WTC11 (cell line): ENCODE measurements at regions not wholly inside any gene's neighbourhood (a gene's known extent, or its start where the extent isn't known, plus 50 kb on each side); places are given as distances from the start of the nearest gene placed in this dataset.

Experiments
- ATAC-seq: fragments of 200-7000 bp; cut with Tn5 transposase; 2 replicates; pipeline ENCODE4 v1.10.0; 2021; ENCODE audit warnings: mild to moderate bottlenecking, moderate library complexity
- CTCF ChIA-PET: fragments of 300-600 bp; sonication (Branson Sonifier 250); formaldehyde crosslinking; loops from one replicate; lab custom pipeline; 2021; ENCODE audit warnings: antibody characterized with exemption; lab: Charles Lee
- POLR2A ChIA-PET: fragments of 350-600 bp; sonication (Branson Sonifier 250); formaldehyde crosslinking; loops from one replicate; lab custom pipeline; 2021; ENCODE audit warnings: antibody characterized with exemption; lab: Charles Lee
- DNase-seq: peaks from one replicate; pipeline ENCODE4 v3.0.0; 2021; ENCODE audit warnings: low spot score
- H3K27ac Mint-ChIP-seq: 2 replicates; pipeline ENCODE4 v1.8.0; 2021; ENCODE audit warnings: mixed read lengths
- H3K27me3 Mint-ChIP-seq: 2 replicates; pipeline ENCODE4 v1.8.0; 2021; ENCODE audit warnings: low read depth, mild to moderate bottlenecking, moderate library complexity, mixed read lengths
- H3K36me3 Mint-ChIP-seq: 2 replicates; pipeline ENCODE4 v1.8.0; 2021; ENCODE audit warnings: mixed read lengths
- H3K4me1 Mint-ChIP-seq: 2 replicates; pipeline ENCODE4 v1.8.0; 2022; ENCODE audit warnings: mixed read lengths
- H3K4me3 Mint-ChIP-seq: 2 replicates; pipeline ENCODE4 v1.8.0; 2021; ENCODE audit warnings: mild to moderate bottlenecking, moderate library complexity, mixed read lengths
- H3K9me3 Mint-ChIP-seq: 2 replicates; pipeline ENCODE4 v1.8.0; 2021; ENCODE audit warnings: mixed read lengths
- ARID4B ChIP-seq: sonication (generic); formaldehyde crosslinking; IDR thresholded peaks from 2 replicates; pipeline ENCODE4 v1.8.0; 2023; ENCODE audit warnings: missing genetic modification reagents, mild to moderate bottlenecking, borderline replicate concordance
- ATF1 ChIP-seq: sonication (generic); formaldehyde crosslinking; IDR thresholded peaks from 2 replicates; pipeline ENCODE4 v1.8.1; 2023; ENCODE audit warnings: mild to moderate bottlenecking, moderate library complexity, missing genetic modification reagents
- ATF2 ChIP-seq: sonication (generic); formaldehyde crosslinking; IDR thresholded peaks from 2 replicates; pipeline ENCODE4 v1.8.1; 2022; ENCODE audit warnings: low read depth, missing genetic modification reagents, borderline replicate concordance
- E2F4 ChIP-seq: sonication (generic); formaldehyde crosslinking; IDR thresholded peaks from 2 replicates; pipeline ENCODE4 v1.8.1; 2022; ENCODE audit warnings: low read depth, mild to moderate bottlenecking, moderate library complexity, missing genetic modification reagents, borderline replicate concordance
- FOXP1 ChIP-seq: sonication (generic); formaldehyde crosslinking; IDR thresholded peaks from 2 replicates; pipeline ENCODE4 v1.8.0; 2022; ENCODE audit warnings: missing genetic modification reagents, mild to moderate bottlenecking, moderate library complexity, borderline replicate concordance
- HMGA2 ChIP-seq: fragments of 250-450 bp; sonication (Bioruptor Pico); IDR thresholded peaks from 2 replicates; pipeline ENCODE4 v1.4.0; 2021; ENCODE audit warnings: mild to moderate bottlenecking, moderate library complexity
- NR3C1 ChIP-seq: sonication (generic); formaldehyde crosslinking; conservative IDR thresholded peaks from 2 replicates; pipeline ENCODE4 v1.8.1; 2023; ENCODE audit warnings: low read depth, mild to moderate bottlenecking, missing genetic modification reagents
- PRDM15 ChIP-seq: sonication (generic); formaldehyde crosslinking; IDR thresholded peaks from 2 replicates; pipeline ENCODE4 v1.8.0; 2022; ENCODE audit warnings: missing genetic modification reagents
- RORB ChIP-seq: fragments of 250-450 bp; sonication (Bioruptor Pico); IDR thresholded peaks from 2 replicates; pipeline ENCODE4 v1.9.0; 2021; ENCODE audit warnings: mild to moderate bottlenecking
- SMAD3 ChIP-seq: sonication (generic); formaldehyde crosslinking; IDR thresholded peaks from 2 replicates; pipeline ENCODE4 v1.8.0; 2022; ENCODE audit warnings: missing genetic modification reagents, mild to moderate bottlenecking, borderline replicate concordance
- STAT6 ChIP-seq: sonication (generic); formaldehyde crosslinking; conservative IDR thresholded peaks from 2 replicates; pipeline ENCODE4 v1.8.1; 2023; ENCODE audit warnings: mild to moderate bottlenecking, low read depth, missing genetic modification reagents, moderate library complexity
- ZNF138 ChIP-seq: sonication (generic); formaldehyde crosslinking; conservative IDR thresholded peaks from 2 replicates; pipeline ENCODE4 v1.8.1; 2022; ENCODE audit warnings: mild to moderate bottlenecking, moderate library complexity, missing genetic modification reagents
- ZNF425 ChIP-seq: fragments of 250-450 bp; sonication (Bioruptor Pico); conservative IDR thresholded peaks from 2 replicates; pipeline ENCODE4 v1.9.0; 2021; ENCODE audit warnings: mild to moderate bottlenecking

GRCh38 chr13:111909501-111909900 is 157.4 kb upstream of the SOX1 start (continued):
- no peak for TF ChIP-seq ARID4B (CRISPR knock-in tag)
- no peak for TF ChIP-seq ATF2 (CRISPR knock-in tag)
- TF ChIP-seq SMAD3 (CRISPR knock-in tag): no peak

- Mint-ChIP-seq H3K4me1 (peaks cover 6% of the 10 kb centered on the region; the same call in 1 of the 2 replicates), H3K27ac (no peak overlapping the region)
- TF ChIP-seq ZNF138 (CRISPR knock-in tag) (no peak), HMGA2 (no peak), NR3C1 (CRISPR knock-in tag) (no peak), ATF1 (CRISPR knock-in tag) (no peak), ZNF425 (CRISPR knock-in tag) (no peak), PRDM15 (no peak), ARID4B (CRISPR knock-in tag) (no peak), RORB (CRISPR knock-in tag) (no peak), E2F4 (CRISPR knock-in tag) (no peak), FOXP1 (CRISPR knock-in tag) (no peak), STAT6 (CRISPR knock-in tag) (no peak)
These were observed 156.8 kb upstream of the SOX1 start for GRCh38 chr13:111909971-111910671.

More at GRCh38 chr13:111909971-111910671, 156.8 kb upstream of the SOX1 start:
- Mint-ChIP-seq H3K27me3 (peaks cover 4% of the 10 kb centered on the region), H3K4me3 (no peak overlapping the region), H3K9me3 (peaks cover 3% of the 10 kb centered on the region; the same call in 1 of the 2 replicates), H3K36me3 (no peaks in the 10 kb centered on the region)
- no peak for DNase-seq
- CTCF ChIA-PET: no interaction called here
- POLR2A ChIA-PET: no interaction called here
- ATAC-seq: no peak
